Neutrophil (primary cell): ENCODE measurements at regions not wholly inside any gene's neighbourhood (a gene's known extent, or its start where the extent isn't known, plus 50 kb on each side); places are given as distances from the start of the nearest gene placed in this dataset.

Source experiments
- H3K27ac ChIP-seq: fragments of 200-600 bp; sonication (generic); 2 replicates; pipeline ENCODE4 v1.5.1; 2016; ENCODE audit warnings: mild to moderate bottlenecking, moderate library complexity
- H3K27me3 ChIP-seq: fragments of 200-600 bp; sonication (generic); 2 replicates; pipeline ENCODE4 v1.6.0; 2016; ENCODE audit warnings: mild to moderate bottlenecking
- H3K36me3 ChIP-seq: fragments of 200-600 bp; sonication (generic); 2 replicates; pipeline ENCODE4 v1.5.1; 2017
- H3K4me1 ChIP-seq, 2 experiments: fragments of 200-600 bp in 1 of 2; sonication (generic) in 1 of 2; 1 replicate in 1 of 2; 2 replicates in 1 of 2; pipeline versions ENCODE4 v1.5.1 to v1.6.1; 2013 to 2016; ENCODE audit warnings: low read depth in 1 of 2, low read length in 1 of 2, mild to moderate bottlenecking in 1 of 2, moderate library complexity in 1 of 2; ENCODE audit not compliant: control insufficient read depth in 1 of 2, insufficient read depth in 1 of 2
- H3K4me3 ChIP-seq, 2 experiments: fragments of 200-600 bp in 1 of 2; sonication (generic) in 1 of 2; 1 replicate in 1 of 2; 2 replicates in 1 of 2; pipeline ENCODE4 v1.5.1; 2013 to 2016; ENCODE audit warnings: low read depth in 1 of 2, low read length in 1 of 2, mild to moderate bottlenecking in 1 of 2, moderate library complexity in 1 of 2
- H3K9me3 ChIP-seq: fragments of 200-600 bp; sonication (generic); 2 replicates; pipeline ENCODE4 v1.5.1; 2016
- TF ChIP-seq, protein P1 (sequence below): fragments of 200-600 bp; sonication (generic); IDR thresholded peaks from 2 replicates; pipeline ENCODE4 v1.5.1; 2016; ENCODE audit warnings: antibody characterized with exemption

DNA sequence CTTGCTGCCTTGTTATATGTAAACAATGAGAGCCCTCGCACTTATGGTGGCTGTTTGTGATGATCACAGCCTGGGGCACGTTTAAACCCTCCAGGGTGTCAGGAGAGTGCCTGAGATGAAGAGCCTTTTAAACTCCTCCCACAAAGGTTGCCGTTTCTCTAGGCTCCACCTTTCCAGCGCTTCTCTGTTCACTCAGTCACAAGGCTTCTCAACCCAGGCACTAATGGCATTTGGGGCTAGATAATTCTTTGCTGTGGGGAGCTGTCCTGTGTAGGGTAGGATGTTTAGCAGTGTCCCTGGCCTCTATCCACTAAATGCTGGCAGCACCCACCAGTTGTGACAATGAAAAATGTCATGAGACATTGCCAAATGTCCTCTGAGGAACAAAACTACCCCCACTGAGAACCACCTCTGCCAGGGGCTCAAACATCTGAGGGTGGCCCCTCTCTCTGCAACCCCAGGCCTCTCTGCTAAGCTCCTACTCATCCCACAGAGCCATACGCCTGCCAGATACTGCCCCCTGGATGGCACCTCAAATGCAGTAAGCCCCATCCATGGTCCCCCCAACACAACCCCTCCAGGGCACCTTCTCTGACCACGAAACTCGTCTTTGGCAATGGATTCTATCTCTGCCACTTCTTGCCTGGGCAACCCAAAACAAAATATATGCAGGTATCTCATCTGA, 144.3 kb upstream of the ZMIZ1 start:
- no peaks in the 10 kb centered on the region for H3K36me3 ChIP-seq
- no peaks in the 10 kb centered on the region for H3K4me1 ChIP-seq
- H3K27me3 ChIP-seq: no peaks in the 10 kb centered on the region
- TF ChIP-seq, protein P1, sequence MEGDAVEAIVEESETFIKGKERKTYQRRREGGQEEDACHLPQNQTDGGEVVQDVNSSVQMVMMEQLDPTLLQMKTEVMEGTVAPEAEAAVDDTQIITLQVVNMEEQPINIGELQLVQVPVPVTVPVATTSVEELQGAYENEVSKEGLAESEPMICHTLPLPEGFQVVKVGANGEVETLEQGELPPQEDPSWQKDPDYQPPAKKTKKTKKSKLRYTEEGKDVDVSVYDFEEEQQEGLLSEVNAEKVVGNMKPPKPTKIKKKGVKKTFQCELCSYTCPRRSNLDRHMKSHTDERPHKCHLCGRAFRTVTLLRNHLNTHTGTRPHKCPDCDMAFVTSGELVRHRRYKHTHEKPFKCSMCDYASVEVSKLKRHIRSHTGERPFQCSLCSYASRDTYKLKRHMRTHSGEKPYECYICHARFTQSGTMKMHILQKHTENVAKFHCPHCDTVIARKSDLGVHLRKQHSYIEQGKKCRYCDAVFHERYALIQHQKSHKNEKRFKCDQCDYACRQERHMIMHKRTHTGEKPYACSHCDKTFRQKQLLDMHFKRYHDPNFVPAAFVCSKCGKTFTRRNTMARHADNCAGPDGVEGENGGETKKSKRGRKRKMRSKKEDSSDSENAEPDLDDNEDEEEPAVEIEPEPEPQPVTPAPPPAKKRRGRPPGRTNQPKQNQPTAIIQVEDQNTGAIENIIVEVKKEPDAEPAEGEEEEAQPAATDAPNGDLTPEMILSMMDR: no peak
- H3K9me3 ChIP-seq: no peaks in the 10 kb centered on the region
- H3K4me3 ChIP-seq: no peak overlapping the region
- no peak overlapping the region for H3K27ac ChIP-seq

DNA sequence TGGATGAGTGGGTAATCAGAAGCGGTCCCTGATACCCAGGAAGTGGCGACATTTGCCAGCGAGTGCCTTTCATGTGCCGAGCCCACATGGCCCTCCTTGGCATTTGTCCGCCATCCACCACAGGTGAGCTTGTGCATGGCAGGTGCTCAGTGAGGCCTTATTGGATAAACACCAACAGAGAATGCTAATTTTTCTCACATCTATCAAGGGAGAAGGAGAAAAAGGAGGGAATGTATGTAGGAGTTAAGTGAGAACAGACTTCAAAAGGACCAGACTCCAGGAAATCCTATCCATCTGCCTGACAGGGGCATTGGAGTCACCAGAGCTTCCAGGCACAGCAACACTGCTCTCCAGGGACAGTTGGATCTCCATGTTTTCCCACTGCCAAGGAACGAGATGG, 143.5 kb upstream of the ZMIZ1 start:
- no peaks in the 10 kb centered on the region for H3K9me3 ChIP-seq
- H3K27me3 ChIP-seq: no peaks in the 10 kb centered on the region
- TF ChIP-seq, protein P1: no peak
- H3K27ac ChIP-seq: no peak overlapping the region
- H3K4me3 ChIP-seq: no peak overlapping the region
- no peaks in the 10 kb centered on the region for H3K4me1 ChIP-seq
- H3K36me3 ChIP-seq: no peaks in the 10 kb centered on the region

DNA sequence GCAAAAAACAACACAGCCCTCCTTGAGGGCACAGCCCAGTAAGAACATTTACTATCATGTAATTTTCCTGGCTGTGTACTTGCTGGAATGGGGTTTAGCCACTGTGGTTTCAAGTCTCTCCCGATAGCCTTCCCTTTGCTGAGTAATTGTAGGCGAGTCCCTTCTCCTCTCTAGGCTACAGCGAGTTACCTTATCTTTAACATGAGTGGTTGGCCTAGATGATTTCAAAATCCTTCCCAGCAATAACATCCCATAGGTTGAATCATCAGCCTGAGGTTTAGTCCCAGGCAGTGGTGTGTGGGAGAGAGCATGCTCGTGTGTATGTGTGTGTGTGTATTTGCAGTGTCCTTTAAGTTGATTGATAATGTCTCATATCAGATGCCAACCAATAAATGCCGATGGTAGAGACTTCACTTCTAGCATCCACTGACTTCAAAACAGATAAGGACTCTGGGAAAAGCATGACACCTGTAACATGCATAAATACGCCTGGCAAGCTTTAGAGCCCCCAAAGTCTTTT, 142.9 kb upstream of the ZMIZ1 start:
- H3K4me1 ChIP-seq: no peaks in the 10 kb centered on the region
- no peaks in the 10 kb centered on the region for H3K36me3 ChIP-seq
- no peaks in the 10 kb centered on the region for H3K27me3 ChIP-seq
- no peak overlapping the region for H3K27ac ChIP-seq
- no peak overlapping the region for H3K4me3 ChIP-seq
- TF ChIP-seq, protein P1: no peak
- no peaks in the 10 kb centered on the region for H3K9me3 ChIP-seq

DNA sequence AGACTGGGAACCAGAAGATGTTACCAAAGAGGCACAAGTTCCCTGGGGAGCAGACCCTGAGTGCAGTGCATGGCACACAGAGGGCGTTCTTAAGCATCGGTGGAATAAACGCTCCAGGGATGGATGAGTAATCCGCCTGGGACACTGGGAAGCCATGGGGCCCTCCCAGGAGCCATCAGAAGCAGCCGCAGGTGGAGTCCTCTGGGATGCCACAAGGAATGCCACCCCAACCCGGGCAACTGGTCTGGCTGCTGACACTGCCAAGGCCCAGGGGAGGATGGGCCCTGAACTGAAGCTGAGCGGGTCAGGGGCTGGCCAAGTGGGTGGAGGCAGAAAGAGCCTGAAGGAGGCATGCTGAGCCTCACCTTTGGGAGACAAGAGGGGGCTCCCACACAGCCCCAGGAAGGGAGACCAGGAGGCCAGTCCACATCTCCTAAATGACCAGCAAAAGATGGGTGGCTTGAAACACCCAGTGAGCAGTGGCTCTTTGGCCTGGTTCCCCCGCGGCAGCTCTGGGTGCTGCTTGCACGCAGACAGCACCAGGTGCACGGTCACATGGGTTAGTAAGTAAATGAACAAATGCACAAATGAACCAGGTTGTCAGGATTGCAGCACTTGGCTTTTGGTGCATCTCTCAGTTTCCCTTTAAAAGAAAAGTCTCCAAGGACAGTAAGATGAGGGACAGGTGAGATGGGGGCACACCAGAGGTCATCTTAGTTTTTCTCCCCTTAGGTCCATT, 141.3 kb upstream of the ZMIZ1 start:
- no peak overlapping the region for H3K4me3 ChIP-seq
- H3K27ac ChIP-seq: no peak overlapping the region
- TF ChIP-seq, protein P1: no peak
- H3K36me3 ChIP-seq: no peaks in the 10 kb centered on the region
- no peaks in the 10 kb centered on the region for H3K9me3 ChIP-seq
- no peaks in the 10 kb centered on the region for H3K4me1 ChIP-seq
- no peaks in the 10 kb centered on the region for H3K27me3 ChIP-seq

DNA sequence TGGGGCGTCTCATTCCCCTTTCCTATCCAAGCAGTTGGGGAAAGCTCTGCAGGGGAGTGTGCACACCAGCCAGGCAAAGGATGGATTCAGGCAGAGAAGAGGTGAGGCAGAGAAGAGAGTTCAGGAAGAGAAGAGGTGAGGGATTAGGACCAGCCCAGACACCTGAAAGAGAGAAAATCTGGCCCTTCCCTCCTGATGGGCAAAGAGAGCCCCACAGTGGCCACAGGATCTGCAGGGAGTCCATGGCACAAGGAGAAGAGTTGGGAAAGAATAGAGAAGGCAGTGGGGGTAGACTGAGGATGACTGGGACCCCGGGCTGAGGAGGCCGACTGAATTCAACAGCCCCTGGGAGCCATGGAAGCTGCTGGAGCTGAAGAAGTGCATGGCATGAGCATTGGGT, 140.4 kb upstream of the ZMIZ1 start:
- TF ChIP-seq, protein P1: no peak
- no peaks in the 10 kb centered on the region for H3K36me3 ChIP-seq
- H3K4me1 ChIP-seq: no peaks in the 10 kb centered on the region
- no peak overlapping the region for H3K27ac ChIP-seq
- no peaks in the 10 kb centered on the region for H3K27me3 ChIP-seq
- no peaks in the 10 kb centered on the region for H3K9me3 ChIP-seq
- no peak overlapping the region for H3K4me3 ChIP-seq
